ENCODE measurements at regions not wholly inside any gene's neighbourhood (a gene's known extent, or its start where the extent isn't known, plus 50 kb on each side); places are given as distances from the start of the nearest gene placed in this dataset.
"Not testable (repeated sequence)": the region's sequence is repeated elsewhere in the genome, so short reads cannot be mapped to it uniquely, and the experiment has no call there.

GRCh38 chr14:71734076-71734475, 198.2 kb upstream of the RGS6 start:
- DNase-seq (ENCODE audit: low read depth in 2 of 2) = no peak

GRCh38 chr14:71734885-71735284, 197.3 kb upstream of the RGS6 start:
- no peak for DNase-seq (ENCODE audit: low read depth in 2 of 2)

DNA sequence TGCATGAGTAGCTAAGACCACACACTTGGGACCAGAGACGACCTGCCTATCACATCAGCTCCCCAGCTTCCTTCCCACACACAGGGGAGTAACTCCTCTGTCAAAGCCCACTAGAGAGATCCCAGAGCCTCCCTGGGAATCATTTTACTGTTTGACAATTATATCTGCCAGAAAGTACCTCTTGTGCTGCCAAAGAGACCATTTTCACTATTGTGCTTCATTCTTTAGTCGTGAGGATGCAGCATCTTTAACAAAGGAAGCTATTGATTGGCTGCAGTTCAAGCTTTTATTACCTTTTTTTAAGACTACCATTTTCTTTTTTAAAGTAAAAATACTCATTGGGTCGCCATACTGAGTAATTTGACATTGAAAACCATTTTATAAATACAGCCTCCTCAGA, 194.5 kb upstream of the RGS6 start:
- DNase-seq (ENCODE audit: low read depth in 2 of 2) = no peak

DNA sequence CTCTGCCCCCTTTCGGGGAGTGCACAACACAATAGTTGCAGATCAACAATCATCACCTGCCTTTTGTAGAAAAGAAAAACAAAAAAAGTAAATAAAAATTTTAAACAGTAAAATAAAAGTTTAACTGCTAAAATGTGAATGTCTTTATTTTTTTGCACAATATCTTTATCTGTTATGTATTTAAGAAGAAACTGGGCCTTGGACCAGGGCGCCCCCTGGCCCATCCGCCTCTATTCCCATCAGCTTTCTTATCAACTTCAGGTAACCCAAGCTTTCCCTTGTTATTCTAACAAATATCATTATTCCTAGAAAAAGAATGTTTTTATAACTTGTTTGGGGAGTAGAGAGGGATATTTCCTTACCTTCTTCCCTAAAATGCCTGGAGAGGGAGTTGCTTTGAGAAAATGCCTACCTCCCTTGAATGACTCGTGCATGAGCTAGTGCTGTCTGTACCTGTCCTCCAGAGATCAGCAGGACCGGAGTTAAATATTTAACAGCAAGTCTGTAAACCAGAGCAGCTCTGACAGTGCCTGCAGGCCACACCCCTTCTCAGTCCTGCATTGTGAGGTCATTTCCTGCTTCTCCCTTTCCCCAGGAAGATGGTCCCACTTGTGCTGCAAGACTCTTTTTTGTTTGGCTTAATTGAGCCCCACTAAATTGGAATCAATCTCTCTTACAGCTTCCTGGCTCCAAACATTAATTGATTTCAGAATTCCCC, 192.8 kb upstream of the RGS6 start:
- peak in 1 of 2 donors; percentile 20 for DNase-seq (ENCODE audit: low read depth in 2 of 2)

GRCh38 chr14:71741241-71741640, 191.0 kb upstream of the RGS6 start:
- no peak for DNase-seq (ENCODE audit: low read depth in 2 of 2)

GRCh38 chr14:71742485-71742884, 189.7 kb upstream of the RGS6 start:
- DNase-seq (ENCODE audit: low read depth in 2 of 2) = no peak

- DNase-seq (ENCODE audit: low read depth in 2 of 2) = no peak
These were observed 187.2 kb upstream of the RGS6 start for GRCh38 chr14:71745072-71745471.

DNA sequence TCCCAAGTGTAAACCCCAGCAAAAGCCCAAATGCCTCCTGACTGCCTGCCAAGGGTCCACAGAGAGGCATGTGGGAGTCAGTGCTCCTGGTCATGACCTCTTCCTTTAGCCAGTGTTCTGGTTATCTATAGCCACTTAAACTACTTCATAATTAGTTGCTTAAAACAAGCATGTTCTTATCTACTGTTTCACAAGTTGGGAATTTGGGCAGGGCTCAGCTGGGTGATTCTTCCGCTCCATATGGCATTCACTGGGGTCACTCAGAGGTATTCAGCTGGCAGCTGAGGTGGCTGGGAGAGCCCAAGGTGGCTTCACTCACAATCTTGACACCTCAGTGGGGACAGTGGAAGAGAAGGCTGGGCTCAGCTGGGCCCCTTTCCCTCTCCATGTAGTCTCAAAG, 184.0 kb upstream of the RGS6 start:
- no peak for DNase-seq (ENCODE audit: low read depth in 2 of 2)

- no peak for DNase-seq (ENCODE audit: low read depth in 2 of 2)
These were observed 182.5 kb upstream of the RGS6 start for GRCh38 chr14:71749613-71750238.

DNA sequence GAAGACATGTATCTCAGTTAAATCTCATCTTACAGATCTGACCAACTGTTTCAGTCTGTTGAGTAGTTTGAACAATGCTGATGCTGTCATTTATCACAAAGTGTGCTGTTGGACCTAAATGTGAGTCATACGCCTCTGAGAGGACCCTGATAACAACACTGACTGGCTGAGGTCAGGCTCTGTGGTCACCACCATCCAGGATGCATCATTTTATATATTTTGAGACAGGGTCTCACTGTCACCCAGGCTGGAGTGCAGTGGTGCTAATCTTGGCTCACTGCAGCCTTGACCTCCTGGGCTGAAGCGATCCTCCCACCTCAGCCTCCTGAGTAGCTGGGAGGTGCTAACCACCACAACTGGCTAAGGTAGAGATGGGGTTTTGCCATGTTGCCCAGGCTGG, 181.0 kb upstream of the RGS6 start:
- DNase-seq (ENCODE audit: low read depth in 2 of 2) = no peak

- no peak for DNase-seq (ENCODE audit: low read depth in 2 of 2)
These were observed 180.0 kb upstream of the RGS6 start for GRCh38 chr14:71752111-71752738.

GRCh38 chr14:71753126-71753830, 179.0 kb upstream of the RGS6 start:
- peak; percentile 30 to 84 for DNase-seq (ENCODE audit: low read depth in 2 of 2)

DNA sequence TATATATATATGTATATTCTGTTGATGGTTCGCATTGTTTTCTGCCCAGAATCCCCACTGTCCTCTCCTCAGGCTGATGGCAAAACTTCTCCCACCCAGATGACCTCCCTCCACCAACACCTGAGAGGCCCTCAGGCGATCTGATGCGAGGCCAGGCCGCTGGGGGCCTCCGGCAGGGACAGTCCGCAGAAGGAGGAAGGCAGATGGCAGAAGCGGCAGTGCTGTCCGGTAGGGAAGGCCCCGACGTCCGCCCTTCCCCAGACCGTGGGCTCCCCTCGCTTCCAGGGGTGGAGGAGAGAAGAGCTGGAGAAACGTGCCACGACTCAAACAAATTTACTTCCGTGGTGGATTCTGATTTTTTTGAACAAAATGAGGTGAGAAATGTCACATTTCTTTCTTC, 178.3 kb upstream of the RGS6 start:
- DNase-seq (ENCODE audit: low read depth in 2 of 2) = no peak

- no peak for DNase-seq (ENCODE audit: low read depth in 2 of 2)
These were observed 177.7 kb upstream of the RGS6 start for GRCh38 chr14:71754422-71755095.

- DNase-seq (ENCODE audit: low read depth in 2 of 2) = no peak
These were observed 173.8 kb upstream of the RGS6 start for GRCh38 chr14:71758229-71758951.

GRCh38 chr14:71762575-71762974, 169.7 kb upstream of the RGS6 start:
- DNase-seq (ENCODE audit: low read depth in 2 of 2) = no peak

- DNase-seq (ENCODE audit: low read depth in 2 of 2) = no peak
These were observed 167.4 kb upstream of the RGS6 start for GRCh38 chr14:71764701-71765382.

- no peak for DNase-seq (ENCODE audit: low read depth in 2 of 2)
These were observed 166.7 kb upstream of the RGS6 start for GRCh38 chr14:71765505-71765904.

DNA sequence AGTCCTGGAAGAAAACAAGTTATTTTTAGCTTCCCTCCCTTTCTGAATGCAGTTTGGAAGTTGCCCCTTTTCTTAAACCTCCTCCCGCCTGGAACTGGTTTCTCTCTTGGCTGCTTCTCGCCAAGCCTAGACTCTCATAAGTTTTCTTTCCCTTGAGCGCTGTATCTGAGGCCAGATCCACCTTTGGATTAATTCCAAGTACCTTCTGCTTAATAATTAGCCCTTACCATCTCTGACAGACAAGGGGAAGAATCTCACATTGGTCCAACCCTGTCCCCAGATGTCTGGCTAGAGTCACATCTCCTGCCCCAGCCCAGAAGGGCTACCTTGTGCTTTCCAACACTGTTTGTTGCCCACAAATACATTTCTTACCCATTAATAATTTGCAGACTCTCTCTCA, 161.8 kb upstream of the RGS6 start:
- no peak for DNase-seq (ENCODE audit: low read depth in 2 of 2)

DNA sequence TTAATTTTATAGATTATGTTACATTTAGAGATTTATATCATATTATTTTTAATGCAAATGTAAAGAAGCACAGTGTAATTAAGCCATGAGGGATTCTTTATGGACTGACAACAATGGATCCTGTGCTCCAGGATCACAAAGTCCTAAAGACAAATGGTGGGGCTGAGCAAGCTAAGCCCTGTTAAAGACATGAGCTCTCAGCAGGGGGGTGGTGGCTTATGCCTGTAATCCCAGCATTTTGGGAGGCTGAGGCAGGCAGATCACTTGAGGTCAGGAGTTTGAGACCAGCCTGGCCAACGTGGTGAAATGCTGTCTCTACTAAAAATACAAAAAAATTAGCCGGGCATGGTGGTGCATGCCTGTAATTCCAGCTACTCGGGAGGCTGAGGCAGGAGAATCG, 160.8 kb upstream of the RGS6 start:
- not testable (repeated sequence) for DNase-seq (ENCODE audit: low read depth in 2 of 2)

DNA sequence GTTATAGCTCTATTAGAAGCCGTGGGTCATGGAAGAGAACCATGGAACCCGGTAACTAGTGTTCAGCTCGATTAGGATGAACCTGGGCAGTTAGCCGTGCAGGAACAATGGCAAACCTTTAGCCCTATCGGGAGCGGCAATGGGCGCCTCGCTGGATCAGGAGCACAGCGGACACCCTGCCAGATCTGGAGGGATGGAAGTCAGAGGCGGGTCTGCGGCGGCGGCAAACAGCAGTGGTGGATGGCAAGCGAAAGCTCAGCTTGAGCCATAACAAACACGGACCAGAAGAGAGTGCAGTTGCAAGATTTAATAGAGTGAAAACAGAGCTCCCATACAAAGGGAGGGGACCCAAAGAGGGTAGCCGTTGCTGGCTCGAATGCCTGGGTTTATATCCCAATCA, 160.2 kb upstream of the RGS6 start:
- not testable (repeated sequence) for DNase-seq (ENCODE audit: low read depth in 2 of 2)
